ENCODE measurements at regions not wholly inside any gene's neighbourhood (a gene's known extent, or its start where the extent isn't known, plus 50 kb on each side); places are given as distances from the start of the nearest gene placed in this dataset.
"Not testable (repeated sequence)": the region's sequence is repeated elsewhere in the genome, so short reads cannot be mapped to it uniquely, and the experiment has no call there.

DNA sequence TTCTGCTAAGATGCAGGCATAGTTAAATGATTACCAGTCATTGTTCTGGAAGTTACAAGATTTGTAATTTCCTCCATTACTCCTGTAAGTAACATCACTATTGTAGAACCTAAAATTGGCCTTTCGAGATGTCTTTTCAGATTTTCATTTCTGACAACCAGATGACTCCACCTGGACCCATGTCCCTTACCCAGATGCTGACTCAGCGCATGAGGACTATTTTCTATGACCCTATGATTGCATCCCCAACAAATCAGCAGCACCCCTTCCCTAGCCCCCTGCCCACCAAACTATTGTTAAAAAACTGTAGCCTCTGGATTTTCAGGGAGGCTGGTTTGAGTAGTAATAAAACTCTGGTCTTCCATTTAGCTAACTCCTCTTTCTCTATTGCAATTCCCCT is 55.2 kb upstream of the RCBTB2 start:
- H3K9me3 ChIP-seq (ENCODE audit: control insufficient read depth, insufficient read depth, low read depth, low read length) = no peaks in the 10 kb centered on the region
- H2AFZ ChIP-seq (ENCODE audit: low read length) = no peak overlapping the region
- DNase-seq (ENCODE audit: low read depth in 2 of 2) = no peak
- H3K27me3 ChIP-seq (ENCODE audit: control insufficient read depth, insufficient read depth, low read length) = peaks cover 3% of the 10 kb centered on the region
- H3K36me3 ChIP-seq (ENCODE audit: control insufficient read depth, insufficient read depth, low read length) = no peaks in the 10 kb centered on the region
- TF ChIP-seq, protein P1, sequence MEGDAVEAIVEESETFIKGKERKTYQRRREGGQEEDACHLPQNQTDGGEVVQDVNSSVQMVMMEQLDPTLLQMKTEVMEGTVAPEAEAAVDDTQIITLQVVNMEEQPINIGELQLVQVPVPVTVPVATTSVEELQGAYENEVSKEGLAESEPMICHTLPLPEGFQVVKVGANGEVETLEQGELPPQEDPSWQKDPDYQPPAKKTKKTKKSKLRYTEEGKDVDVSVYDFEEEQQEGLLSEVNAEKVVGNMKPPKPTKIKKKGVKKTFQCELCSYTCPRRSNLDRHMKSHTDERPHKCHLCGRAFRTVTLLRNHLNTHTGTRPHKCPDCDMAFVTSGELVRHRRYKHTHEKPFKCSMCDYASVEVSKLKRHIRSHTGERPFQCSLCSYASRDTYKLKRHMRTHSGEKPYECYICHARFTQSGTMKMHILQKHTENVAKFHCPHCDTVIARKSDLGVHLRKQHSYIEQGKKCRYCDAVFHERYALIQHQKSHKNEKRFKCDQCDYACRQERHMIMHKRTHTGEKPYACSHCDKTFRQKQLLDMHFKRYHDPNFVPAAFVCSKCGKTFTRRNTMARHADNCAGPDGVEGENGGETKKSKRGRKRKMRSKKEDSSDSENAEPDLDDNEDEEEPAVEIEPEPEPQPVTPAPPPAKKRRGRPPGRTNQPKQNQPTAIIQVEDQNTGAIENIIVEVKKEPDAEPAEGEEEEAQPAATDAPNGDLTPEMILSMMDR (conservative IDR thresholded peaks at IDR 0.05 in 1 of 2, IDR thresholded peaks at IDR 0.05 in 1 of 2; ENCODE audit: low read depth in 1 of 2, low read length in 2 of 2) = no peak
- no peak for TF ChIP-seq EZH2 (IDR thresholded peaks at IDR 0.05; ENCODE audit: low read length, missing control alignments)
- no peak overlapping the region for H3K4me2 ChIP-seq (ENCODE audit: extremely low read depth, insufficient read depth, low read length)
- H3K4me1 ChIP-seq (ENCODE audit: control insufficient read depth, extremely low read depth, insufficient read depth, low read length) = no peaks in the 10 kb centered on the region
- no peaks in the 10 kb centered on the region for H4K20me1 ChIP-seq (ENCODE audit: control insufficient read depth, extremely low read depth, insufficient read depth, low read length)
- H3K79me2 ChIP-seq (ENCODE audit: control insufficient read depth, insufficient read depth, low read length) = no peaks in the 10 kb centered on the region
- H3K9ac ChIP-seq (ENCODE audit: insufficient read depth, low read length) = no peak overlapping the region
- H3K27ac ChIP-seq (ENCODE audit: insufficient read depth, low read length) = no peak overlapping the region
- no peak overlapping the region for H3K4me3 ChIP-seq (replicated peaks in 1 of 4; ENCODE audit: control extremely low read depth in 1 of 4, insufficient read depth in 1 of 4, low read depth in 3 of 4, low read length in 4 of 4)

- H3K9ac ChIP-seq (ENCODE audit: insufficient read depth, low read length) = no peak overlapping the region
- H2AFZ ChIP-seq (ENCODE audit: low read length) = no peak overlapping the region
- H4K20me1 ChIP-seq (ENCODE audit: control insufficient read depth, extremely low read depth, insufficient read depth, low read length) = no peaks in the 10 kb centered on the region
- H3K79me2 ChIP-seq (ENCODE audit: control insufficient read depth, insufficient read depth, low read length) = no peaks in the 10 kb centered on the region
- no peaks in the 10 kb centered on the region for H3K36me3 ChIP-seq (ENCODE audit: control insufficient read depth, insufficient read depth, low read length)
- H3K4me3 ChIP-seq (replicated peaks in 1 of 4; ENCODE audit: control extremely low read depth in 1 of 4, insufficient read depth in 1 of 4, low read depth in 3 of 4, low read length in 4 of 4) = no peak overlapping the region
- no peaks in the 10 kb centered on the region for H3K9me3 ChIP-seq (ENCODE audit: control insufficient read depth, insufficient read depth, low read depth, low read length)
- no peaks in the 10 kb centered on the region for H3K27me3 ChIP-seq (ENCODE audit: control insufficient read depth, insufficient read depth, low read length)
- H3K4me1 ChIP-seq (ENCODE audit: control insufficient read depth, extremely low read depth, insufficient read depth, low read length) = no peaks in the 10 kb centered on the region
- no peak overlapping the region for H3K4me2 ChIP-seq (ENCODE audit: extremely low read depth, insufficient read depth, low read length)
- DNase-seq (ENCODE audit: low read depth in 2 of 2) = no peak
- TF ChIP-seq EZH2 (IDR thresholded peaks at IDR 0.05; ENCODE audit: low read length, missing control alignments) = no peak
- TF ChIP-seq, protein P1 (conservative IDR thresholded peaks at IDR 0.05 in 1 of 2, IDR thresholded peaks at IDR 0.05 in 1 of 2; ENCODE audit: low read depth in 1 of 2, low read length in 2 of 2) = no peak
- no peak overlapping the region for H3K27ac ChIP-seq (ENCODE audit: insufficient read depth, low read length)
Observed at GRCh38 chr13:48590141-48590901, 57.4 kb upstream of the RCBTB2 start.

- not testable (repeated sequence) for H3K9me3 ChIP-seq (ENCODE audit: control insufficient read depth, insufficient read depth, low read depth, low read length); H3K4me2 ChIP-seq (ENCODE audit: extremely low read depth, insufficient read depth, low read length); H2AFZ ChIP-seq (ENCODE audit: low read length); H4K20me1 ChIP-seq (ENCODE audit: control insufficient read depth, extremely low read depth, insufficient read depth, low read length); H3K27ac ChIP-seq (ENCODE audit: insufficient read depth, low read length); H3K79me2 ChIP-seq (ENCODE audit: control insufficient read depth, insufficient read depth, low read length); H3K27me3 ChIP-seq (ENCODE audit: control insufficient read depth, insufficient read depth, low read length); H3K4me3 ChIP-seq (replicated peaks in 1 of 4; ENCODE audit: control extremely low read depth in 1 of 4, insufficient read depth in 1 of 4, low read depth in 3 of 4, low read length in 4 of 4); H3K36me3 ChIP-seq (ENCODE audit: control insufficient read depth, insufficient read depth, low read length); DNase-seq (ENCODE audit: low read depth in 2 of 2); H3K9ac ChIP-seq (ENCODE audit: insufficient read depth, low read length); H3K4me1 ChIP-seq (ENCODE audit: control insufficient read depth, extremely low read depth, insufficient read depth, low read length)
Observed at GRCh38 chr13:48591124-48591872, 58.4 kb upstream of the RCBTB2 start.

Data from fibroblast of lung (primary cell).